IPS DF 6.9 (cell line): ENCODE measurements at regions not wholly inside any gene's neighbourhood (a gene's known extent, or its start where the extent isn't known, plus 50 kb on each side); places are given as distances from the start of the nearest gene placed in this dataset.
"Not testable (repeated sequence)": the region's sequence is repeated elsewhere in the genome, so short reads cannot be mapped to it uniquely, and the experiment has no call there.

Experiments
- DNase-seq: peaks from one replicate; pipeline ENCODE4 v3.0.0-alpha.2; 2013; ENCODE audit warnings: low read depth, low spot score
- H3K27ac ChIP-seq: one replicate; pipeline ENCODE4 v1.5.1; 2013; ENCODE audit warnings: low read length, control low read depth
- H3K27me3 ChIP-seq: 2 replicates; pipeline ENCODE4 v1.6.1; 2013; ENCODE audit warnings: mild to moderate bottlenecking, low read length; ENCODE audit not compliant: control insufficient read depth, insufficient read depth
- H3K36me3 ChIP-seq: 2 replicates; pipeline ENCODE4 v1.6.1; 2013; ENCODE audit warnings: low read length; ENCODE audit not compliant: control insufficient read depth, insufficient read depth
- H3K4me1 ChIP-seq: 2 replicates; pipeline ENCODE4 v1.6.1; 2013; ENCODE audit warnings: low read length; ENCODE audit not compliant: control insufficient read depth, insufficient read depth
- H3K4me3 ChIP-seq: 2 replicates; pipeline ENCODE4 v1.5.1; 2013; ENCODE audit warnings: mild to moderate bottlenecking, low read length
- H3K9me3 ChIP-seq: 2 replicates; pipeline ENCODE4 v1.6.1; 2013; ENCODE audit warnings: low read length, inconsistent platforms; ENCODE audit not compliant: control insufficient read depth, insufficient read depth
- WGBS: extraction: QIAGEN DNeasy Blood & Tissue Kit; methylation state at CpG from one replicate; pipeline ENCODE4 v1.1.7; 2013; ENCODE audit warnings: mixed read lengths, missing lambda C conversion rate; ENCODE audit not compliant: insufficient read length, insufficient coverage; 5-methylcytosine and 5-hydroxymethylcytosine counted together

DNA sequence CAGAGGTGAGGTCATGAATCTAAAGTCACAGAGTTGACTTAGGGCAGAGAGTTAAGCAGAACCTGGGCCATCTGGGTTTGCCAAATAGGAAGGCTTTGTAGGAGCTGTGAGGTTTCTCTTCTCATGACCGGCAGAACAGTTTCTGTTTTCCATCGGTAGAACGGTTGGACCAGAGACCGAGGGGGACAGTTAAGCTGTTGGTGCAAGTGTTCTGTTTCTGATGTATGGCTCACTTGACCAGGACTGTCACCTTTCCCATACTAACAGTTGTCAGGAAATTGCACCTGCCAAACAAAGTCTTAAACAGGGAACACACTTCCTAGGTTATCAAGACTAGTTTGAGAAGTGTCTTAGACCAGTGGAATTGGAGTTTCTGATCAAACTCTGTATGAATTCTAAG is 158.3 kb downstream of the PDCD6IP start:
- WGBS = no CpG with 5 or more reads among the region's 4 CpGs
- no peak overlapping the region for H3K4me3 ChIP-seq
- H3K36me3 ChIP-seq = no peaks in the 10 kb centered on the region
- no peaks in the 10 kb centered on the region for H3K27me3 ChIP-seq
- DNase-seq = no peak
- H3K4me1 ChIP-seq = no peaks in the 10 kb centered on the region
- H3K27ac ChIP-seq = no peak overlapping the region
- no peaks in the 10 kb centered on the region for H3K9me3 ChIP-seq

DNA sequence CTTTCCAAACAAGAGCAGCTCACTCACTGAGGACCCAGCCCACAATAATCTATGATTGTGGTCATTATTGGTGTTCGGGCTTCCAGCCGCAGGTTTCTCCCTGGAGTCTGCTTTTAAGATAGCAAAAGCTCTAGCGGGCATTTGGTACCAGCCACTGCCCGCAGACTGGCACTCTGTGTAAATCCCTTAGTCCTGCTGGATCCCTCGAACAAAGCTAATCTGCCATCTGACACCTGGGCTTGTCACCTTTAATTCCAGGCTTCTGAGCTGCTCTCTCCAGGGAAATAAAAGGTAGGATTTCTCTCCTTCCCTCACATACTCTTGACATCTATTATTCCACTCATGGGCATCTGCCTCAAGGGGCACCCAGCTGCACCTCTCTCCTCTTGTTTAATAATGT is 158.7 kb downstream of the PDCD6IP start:
- no peaks in the 10 kb centered on the region for H3K27me3 ChIP-seq
- no peaks in the 10 kb centered on the region for H3K4me1 ChIP-seq
- no peak overlapping the region for H3K4me3 ChIP-seq
- no CpG with 5 or more reads among the region's 5 CpGs for WGBS
- no peaks in the 10 kb centered on the region for H3K9me3 ChIP-seq
- H3K36me3 ChIP-seq = no peaks in the 10 kb centered on the region
- H3K27ac ChIP-seq = no peak overlapping the region
- DNase-seq = no peak

DNA sequence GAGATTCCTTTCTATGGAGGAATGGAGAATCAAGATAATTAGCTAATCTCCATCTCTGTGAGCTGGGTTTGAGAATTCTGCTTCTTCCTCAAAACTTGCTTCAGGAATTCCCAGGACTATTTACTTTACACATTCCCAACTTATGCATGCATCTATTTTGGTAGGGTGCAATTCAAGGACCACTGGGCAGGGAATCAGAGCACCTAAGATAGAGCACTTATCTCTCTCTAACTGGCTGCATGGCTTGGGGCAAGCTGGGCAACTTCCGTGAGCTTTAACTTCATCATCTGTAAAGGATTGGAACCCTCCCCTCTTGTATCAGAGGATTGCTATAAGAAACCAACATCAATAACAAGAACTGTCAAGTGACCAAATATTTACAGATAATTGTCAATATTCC is 160.2 kb downstream of the PDCD6IP start:
- Histone ChIP-seq H3K4me3 (no peak overlapping the region), H3K27ac (no peak overlapping the region), H3K9me3 (no peaks in the 10 kb centered on the region), H3K36me3 (no peaks in the 10 kb centered on the region), H3K4me1 (no peaks in the 10 kb centered on the region), H3K27me3 (no peaks in the 10 kb centered on the region)
- no CpG with 5 or more reads among the region's 1 CpG for WGBS
- no peak for DNase-seq

DNA sequence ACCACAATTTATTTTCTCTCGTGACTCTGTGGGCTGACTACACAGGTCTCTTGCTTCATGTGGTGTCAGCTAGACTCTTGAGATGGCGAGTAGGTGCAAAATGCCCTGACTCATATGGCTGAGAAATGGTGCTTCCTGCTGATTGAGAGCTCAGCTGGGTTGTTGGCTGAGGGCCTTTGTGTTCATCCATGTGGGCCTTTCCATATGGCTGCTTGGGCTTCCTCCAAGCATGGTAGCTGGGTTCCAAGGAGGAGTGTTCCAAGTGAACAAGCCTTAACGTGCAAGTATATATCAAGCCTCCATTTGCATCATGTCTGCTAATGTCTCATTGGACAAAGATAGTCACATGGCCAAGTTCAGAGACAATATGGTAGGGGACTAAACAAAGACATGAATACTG is 164.0 kb downstream of the PDCD6IP start:
- DNase-seq = no peak
- Histone ChIP-seq H3K4me3 (no peak overlapping the region), H3K27ac (no peak overlapping the region), H3K36me3 (no peaks in the 10 kb centered on the region), H3K9me3 (no peaks in the 10 kb centered on the region), H3K4me1 (no peaks in the 10 kb centered on the region), H3K27me3 (no peaks in the 10 kb centered on the region)
- no CpG with 5 or more reads among the region's 3 CpGs for WGBS

- no CpG with 5 or more reads among the region's 7 CpGs for WGBS
- H3K4me1 ChIP-seq, H3K27me3 ChIP-seq, H3K36me3 ChIP-seq, DNase-seq, H3K27ac ChIP-seq, H3K9me3 ChIP-seq, H3K4me3 ChIP-seq: not testable (repeated sequence)
Observed at GRCh38 chr3:33970180-33970579, 171.8 kb downstream of the PDCD6IP start.

- WGBS = no CpG with 5 or more reads among the region's 1 CpG
Observed at GRCh38 chr3:33971055-33971454, 172.6 kb downstream of the PDCD6IP start.

GRCh38 chr3:33975463-33975862 is 177.0 kb downstream of the PDCD6IP start:
- Histone ChIP-seq H3K9me3 (peaks cover under 1% of the 10 kb centered on the region), H3K4me3 (no peak overlapping the region), H3K36me3 (no peaks in the 10 kb centered on the region; the same call in 1 of the 2 replicates), H3K27ac (no peak overlapping the region), H3K4me1 (no peaks in the 10 kb centered on the region), H3K27me3 (no peaks in the 10 kb centered on the region)
- no CpG with 5 or more reads among the region's 4 CpGs for WGBS
- no peak for DNase-seq

More at GRCh38 chr3:33971055-33971454, 172.6 kb downstream of the PDCD6IP start:
- Histone ChIP-seq H3K27me3 (no peaks in the 10 kb centered on the region), H3K4me1 (no peaks in the 10 kb centered on the region), H3K4me3 (no peak overlapping the region), H3K36me3 (no peaks in the 10 kb centered on the region; the same call in 1 of the 2 replicates), H3K27ac (no peak overlapping the region), H3K9me3 (peaks cover 2% of the 10 kb centered on the region)
- DNase-seq = no peak

DNA sequence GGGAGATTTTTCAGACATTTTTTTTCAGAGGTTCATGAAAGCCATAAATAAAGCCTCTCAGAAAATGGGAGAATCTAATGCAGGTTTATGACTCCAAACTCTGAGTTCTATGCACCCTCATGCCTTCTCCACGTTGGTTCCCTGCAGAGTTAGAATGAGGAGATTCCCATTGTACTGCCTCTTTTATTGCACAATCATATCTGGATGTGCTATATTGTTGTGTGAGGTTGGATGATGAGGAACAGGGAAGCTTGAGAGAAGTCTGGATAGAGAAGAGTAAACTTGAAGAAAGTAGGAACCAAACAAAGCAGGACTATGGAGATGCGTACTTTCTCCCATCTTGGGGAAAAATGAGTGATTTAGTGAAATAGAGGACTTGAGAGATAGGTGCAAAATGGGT is 178.8 kb downstream of the PDCD6IP start:
- no peaks in the 10 kb centered on the region for H3K36me3 ChIP-seq
- H3K4me3 ChIP-seq = no peak overlapping the region
- no peak overlapping the region for H3K27ac ChIP-seq
- no peaks in the 10 kb centered on the region for H3K4me1 ChIP-seq
- no peaks in the 10 kb centered on the region for H3K9me3 ChIP-seq
- no peak for DNase-seq
- no peaks in the 10 kb centered on the region for H3K27me3 ChIP-seq
- WGBS = no CpG with 5 or more reads among the region's 2 CpGs

DNA sequence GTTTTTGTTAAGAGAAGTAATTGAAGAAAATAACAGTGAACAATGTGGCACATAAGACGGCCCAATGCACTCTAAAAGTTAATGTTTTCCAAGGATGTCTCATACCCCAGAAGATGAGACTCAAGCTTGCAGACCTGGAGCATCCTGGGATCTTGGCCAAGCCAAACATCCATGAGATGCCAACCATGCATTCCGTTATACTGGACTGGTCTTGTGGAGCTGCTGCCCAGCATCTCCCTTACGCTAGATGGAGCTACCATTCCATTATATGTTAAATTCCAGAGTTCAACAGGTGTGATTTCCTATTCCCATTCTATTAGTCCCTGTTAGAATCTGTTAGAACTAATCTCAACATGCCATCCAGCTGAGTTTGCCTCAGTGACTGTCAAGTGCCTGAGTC is 181.8 kb downstream of the PDCD6IP start:
- no CpG with 5 or more reads among the region's 3 CpGs for whole genome bisulfite sequencing
- H3K4me1 ChIP-seq = no peaks in the 10 kb centered on the region
- H3K27ac ChIP-seq = no peak overlapping the region
- no peaks in the 10 kb centered on the region for H3K27me3 ChIP-seq
- DNase-seq = no peak
- no peaks in the 10 kb centered on the region for H3K36me3 ChIP-seq
- no peak overlapping the region for H3K4me3 ChIP-seq
- H3K9me3 ChIP-seq = no peaks in the 10 kb centered on the region

- no peaks in the 10 kb centered on the region for H3K27me3 ChIP-seq
- H3K4me1 ChIP-seq = no peaks in the 10 kb centered on the region
- no peak overlapping the region for H3K4me3 ChIP-seq
- H3K36me3 ChIP-seq = no peaks in the 10 kb centered on the region
- no peak overlapping the region for H3K27ac ChIP-seq
- no peaks in the 10 kb centered on the region for H3K9me3 ChIP-seq
- WGBS = no CpG with 5 or more reads among the region's 4 CpGs
- DNase-seq = no peak
Observed at GRCh38 chr3:33982269-33982798, 183.9 kb downstream of the PDCD6IP start.

- not testable (repeated sequence) for H3K9me3 ChIP-seq, H3K36me3 ChIP-seq, H3K4me1 ChIP-seq, DNase-seq, H3K4me3 ChIP-seq, H3K27ac ChIP-seq, H3K27me3 ChIP-seq
- no CpG with 5 or more reads among the region's 1 CpG for WGBS
Observed at GRCh38 chr3:33982949-33983348, 184.5 kb downstream of the PDCD6IP start.
